ENCODE measurements at regions not wholly inside any gene's neighbourhood (a gene's known extent, or its start where the extent isn't known, plus 50 kb on each side); places are given as distances from the start of the nearest gene placed in this dataset.

- Histone ChIP-seq H3K36me3 (ENCODE audit: control insufficient read depth, insufficient read depth, low read length) (no peaks in the 10 kb centered on the region), H3K9me3 (ENCODE audit: control insufficient read depth, insufficient read depth, low read depth, low read length) (no peaks in the 10 kb centered on the region), H3K27ac (ENCODE audit: low read length) (no peak overlapping the region), H3K27me3 (ENCODE audit: control insufficient read depth, insufficient read depth, low read length) (no peaks in the 10 kb centered on the region), H3K4me3 (ENCODE audit: low read depth in 2 of 2, low read length in 2 of 2) (no peak overlapping the region), H3K4me1 (ENCODE audit: control insufficient read depth, insufficient read depth, low read length) (no peaks in the 10 kb centered on the region)
- no peak for ATAC-seq
- no peak for TF ChIP-seq CTCF (IDR thresholded peaks at IDR 0.05)
- TF ChIP-seq REST (IDR thresholded peaks at IDR 0.05; ENCODE audit: insufficient read depth in 1 of 2, low read depth in 2 of 2, low read length in 1 of 2), result no peak
- no peak for TF ChIP-seq SIN3A (IDR thresholded peaks at IDR 0.05; ENCODE audit: borderline replicate concordance, insufficient read depth, low read depth, low read length)
- no peak for TF ChIP-seq POLR2AphosphoS5 (IDR thresholded peaks at IDR 0.05; ENCODE audit: low read depth, low read length)
- no peak for TF ChIP-seq TCF7L2 (IDR thresholded peaks at IDR 0.05; ENCODE audit: low read depth, low read length)
- ChIA-PET POLR2A (no interaction called here), CTCF (no interaction called here)
- DNase-seq (ENCODE audit: low read depth, low spot score), result no peak
- BruUV-seq (replicated peaks), result no TSS peak
- intact Hi-C loops (cut with micrococcal nuclease; ENCODE audit: unreplicated experiment) (no loop called here), in situ Hi-C loops (cut with HindIII; ENCODE audit: low pct_unique_long_range_greater_than_20kb, low sequenced_read_pairs) (no loop called here)
These were observed 163.1 kb downstream of the ASB1 start for GRCh38 chr2:238589591-238590460.

GRCh38 chr2:238591732-238592131, 165.0 kb downstream of the ASB1 start:
- intact Hi-C loops (cut with micrococcal nuclease; ENCODE audit: unreplicated experiment), result no loop called here
- Histone ChIP-seq H3K36me3 (ENCODE audit: control insufficient read depth, insufficient read depth, low read length) (no peaks in the 10 kb centered on the region), H3K4me1 (ENCODE audit: control insufficient read depth, insufficient read depth, low read length) (no peaks in the 10 kb centered on the region; the same call in none of the 2 replicates), H3K9me3 (ENCODE audit: control insufficient read depth, insufficient read depth, low read depth, low read length) (no peaks in the 10 kb centered on the region), H3K27me3 (ENCODE audit: control insufficient read depth, insufficient read depth, low read length) (no peaks in the 10 kb centered on the region), H3K27ac (ENCODE audit: low read length) (no peak overlapping the region), H3K4me3 (ENCODE audit: low read depth in 2 of 2, low read length in 2 of 2) (no peak overlapping the region)
- ATAC-seq (no peak), DNase-seq (ENCODE audit: low read depth, low spot score) (no peak)
- TF ChIP-seq POLR2AphosphoS5 (IDR thresholded peaks at IDR 0.05; ENCODE audit: low read depth, low read length), result no peak
- no peak for TF ChIP-seq TCF7L2 (IDR thresholded peaks at IDR 0.05; ENCODE audit: low read depth, low read length)
- no peak for TF ChIP-seq SIN3A (IDR thresholded peaks at IDR 0.05; ENCODE audit: borderline replicate concordance, insufficient read depth, low read depth, low read length)
- no peak for TF ChIP-seq REST (IDR thresholded peaks at IDR 0.05; ENCODE audit: insufficient read depth in 1 of 2, low read depth in 2 of 2, low read length in 1 of 2)
- no peak for TF ChIP-seq CTCF (IDR thresholded peaks at IDR 0.05)
- BruUV-seq (replicated peaks), result no TSS peak
- ChIA-PET POLR2A (no interaction called here), CTCF (no interaction called here)
- in situ Hi-C loops (cut with HindIII; ENCODE audit: low pct_unique_long_range_greater_than_20kb, low sequenced_read_pairs), result no loop called here
